ENCODE measurements at regions not wholly inside any gene's neighbourhood (a gene's known extent, or its start where the extent isn't known, plus 50 kb on each side); places are given as distances from the start of the nearest gene placed in this dataset.
A peak's percentile ranks its signal among the peaks of the same experiment; 100 is the strongest.

DNA sequence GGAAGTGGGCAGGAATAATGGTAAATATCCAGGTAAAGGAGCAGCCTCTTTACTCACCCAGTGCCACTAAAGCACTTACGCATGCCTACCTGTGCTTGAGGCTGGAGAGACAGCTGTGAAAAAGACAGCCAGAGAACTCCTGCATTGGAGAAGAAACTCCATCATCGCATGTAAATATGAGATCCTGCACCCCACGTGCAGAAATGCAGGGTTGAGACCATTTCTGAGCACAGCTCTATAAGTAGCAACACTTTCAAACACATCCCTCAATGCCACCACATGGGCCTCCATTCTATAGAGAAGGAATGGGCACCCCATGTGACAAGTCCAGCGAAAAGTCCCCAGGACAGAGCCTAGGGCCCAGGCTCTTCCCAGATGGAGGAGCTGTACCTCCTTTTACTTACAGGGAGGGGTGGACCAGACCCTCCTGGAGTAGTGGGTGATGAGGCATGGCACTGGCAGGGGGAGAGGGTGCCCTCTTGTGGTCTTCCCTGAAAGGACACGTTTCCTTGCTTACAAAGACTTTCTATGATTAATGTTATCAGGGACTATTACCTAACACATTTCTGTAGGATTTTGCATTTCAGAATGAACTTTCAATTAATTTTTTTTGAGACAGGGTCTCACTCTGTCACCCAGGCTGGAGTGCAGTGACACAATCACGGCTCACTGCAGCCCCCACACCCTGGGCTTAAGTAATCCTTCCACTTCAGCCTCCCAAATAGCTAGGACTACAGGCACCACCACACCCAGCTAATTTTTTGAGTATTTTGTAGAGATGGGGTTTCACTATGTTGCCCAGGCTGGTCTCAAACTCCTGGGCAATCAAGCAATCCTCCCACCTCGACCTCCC lies 55.3 kb upstream of the IL17B start:
- H3K4me3 Mint-ChIP-seq (ENCODE audit: low read depth, unreplicated experiment): no peak overlapping the region
- peak; percentile 77 for DNase-seq
- TF ChIP-seq, protein P1, sequence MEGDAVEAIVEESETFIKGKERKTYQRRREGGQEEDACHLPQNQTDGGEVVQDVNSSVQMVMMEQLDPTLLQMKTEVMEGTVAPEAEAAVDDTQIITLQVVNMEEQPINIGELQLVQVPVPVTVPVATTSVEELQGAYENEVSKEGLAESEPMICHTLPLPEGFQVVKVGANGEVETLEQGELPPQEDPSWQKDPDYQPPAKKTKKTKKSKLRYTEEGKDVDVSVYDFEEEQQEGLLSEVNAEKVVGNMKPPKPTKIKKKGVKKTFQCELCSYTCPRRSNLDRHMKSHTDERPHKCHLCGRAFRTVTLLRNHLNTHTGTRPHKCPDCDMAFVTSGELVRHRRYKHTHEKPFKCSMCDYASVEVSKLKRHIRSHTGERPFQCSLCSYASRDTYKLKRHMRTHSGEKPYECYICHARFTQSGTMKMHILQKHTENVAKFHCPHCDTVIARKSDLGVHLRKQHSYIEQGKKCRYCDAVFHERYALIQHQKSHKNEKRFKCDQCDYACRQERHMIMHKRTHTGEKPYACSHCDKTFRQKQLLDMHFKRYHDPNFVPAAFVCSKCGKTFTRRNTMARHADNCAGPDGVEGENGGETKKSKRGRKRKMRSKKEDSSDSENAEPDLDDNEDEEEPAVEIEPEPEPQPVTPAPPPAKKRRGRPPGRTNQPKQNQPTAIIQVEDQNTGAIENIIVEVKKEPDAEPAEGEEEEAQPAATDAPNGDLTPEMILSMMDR (IDR thresholded peaks at IDR 0.05; ENCODE audit: unreplicated experiment): peak; percentile 93
- intact Hi-C loops (cut with micrococcal nuclease; ENCODE audit: unreplicated experiment): loop anchor here (1.0 kb wide), 2 partner anchors 52 to 68 kb away; no protein-coding TSS in a partner anchor
- CTCF ChIA-PET: interaction anchor here (0.6 to 1.5 kb wide), 9 partner anchors 18 to 129 kb away, joined by 3 to 11 read pairs (median 4); no protein-coding TSS in a partner anchor
- H3K4me1 Mint-ChIP-seq (ENCODE audit: low read depth, unreplicated experiment): peaks cover 27% of the 10 kb centered on the region
- H3K27me3 Mint-ChIP-seq (ENCODE audit: unreplicated experiment): no peaks in the 10 kb centered on the region
- no peaks in the 10 kb centered on the region for H3K9me3 Mint-ChIP-seq (ENCODE audit: low read depth, unreplicated experiment)
- no TSS peak for BruUV-seq (replicated peaks)
- H3K36me3 Mint-ChIP-seq (ENCODE audit: insufficient read depth, unreplicated experiment): peaks cover 6% of the 10 kb centered on the region
- H3K27ac Mint-ChIP-seq (ENCODE audit: unreplicated experiment): no peak overlapping the region

GRCh38 chr5:149433524-149434131 lies 54.5 kb upstream of the IL17B start:
- H3K4me1 Mint-ChIP-seq (ENCODE audit: low read depth, unreplicated experiment): peaks cover 24% of the 10 kb centered on the region
- intact Hi-C loops (cut with micrococcal nuclease; ENCODE audit: unreplicated experiment): loop anchor here (1.0 kb wide), 2 partner anchors 51 to 67 kb away; no protein-coding TSS in a partner anchor
- H3K4me3 Mint-ChIP-seq (ENCODE audit: low read depth, unreplicated experiment): no peak overlapping the region
- H3K9me3 Mint-ChIP-seq (ENCODE audit: low read depth, unreplicated experiment): no peaks in the 10 kb centered on the region
- TF ChIP-seq, protein P1 (IDR thresholded peaks at IDR 0.05; ENCODE audit: unreplicated experiment): no peak
- CTCF ChIA-PET: interaction anchor here (0.6 to 1.1 kb wide), 4 partner anchors 46 to 66 kb away, joined by 4 to 9 read pairs (median 4); no protein-coding TSS in a partner anchor
- no peak for DNase-seq
- no peaks in the 10 kb centered on the region for H3K27me3 Mint-ChIP-seq (ENCODE audit: unreplicated experiment)
- H3K36me3 Mint-ChIP-seq (ENCODE audit: insufficient read depth, unreplicated experiment): peaks cover 6% of the 10 kb centered on the region
- no peak overlapping the region for H3K27ac Mint-ChIP-seq (ENCODE audit: unreplicated experiment)
- no TSS peak for BruUV-seq (replicated peaks)

- Mint-ChIP-seq H3K36me3 (ENCODE audit: insufficient read depth, unreplicated experiment) (peaks cover under 1% of the 10 kb centered on the region), H3K4me3 (ENCODE audit: low read depth, unreplicated experiment) (no peak overlapping the region), H3K9me3 (ENCODE audit: low read depth, unreplicated experiment) (no peaks in the 10 kb centered on the region), H3K4me1 (ENCODE audit: low read depth, unreplicated experiment) (peaks cover 17% of the 10 kb centered on the region), H3K27me3 (ENCODE audit: unreplicated experiment) (no peaks in the 10 kb centered on the region), H3K27ac (ENCODE audit: unreplicated experiment) (no peak overlapping the region)
- TF ChIP-seq, protein P1 (IDR thresholded peaks at IDR 0.05; ENCODE audit: unreplicated experiment): no peak
- BruUV-seq (replicated peaks): no TSS peak
- intact Hi-C loops (cut with micrococcal nuclease; ENCODE audit: unreplicated experiment): no loop called here
- CTCF ChIA-PET: interaction anchor here (0.5 kb wide), 1 partner anchor 75 kb away, joined by 3 read pairs; the partner anchor contains the start of gene PCYOX1L
- DNase-seq: no peak
These were observed 53.9 kb upstream of the IL17B start for GRCh38 chr5:149432911-149433401.

- Mint-ChIP-seq H3K36me3 (ENCODE audit: insufficient read depth, unreplicated experiment) (no peaks in the 10 kb centered on the region), H3K4me3 (ENCODE audit: low read depth, unreplicated experiment) (no peak overlapping the region), H3K9me3 (ENCODE audit: low read depth, unreplicated experiment) (no peaks in the 10 kb centered on the region), H3K4me1 (ENCODE audit: low read depth, unreplicated experiment) (peaks cover 13% of the 10 kb centered on the region), H3K27ac (ENCODE audit: unreplicated experiment) (no peak overlapping the region), H3K27me3 (ENCODE audit: unreplicated experiment) (no peaks in the 10 kb centered on the region)
- no peak for DNase-seq
- BruUV-seq (replicated peaks): no TSS peak
- TF ChIP-seq, protein P1 (IDR thresholded peaks at IDR 0.05; ENCODE audit: unreplicated experiment): no peak
- intact Hi-C loops (cut with micrococcal nuclease; ENCODE audit: unreplicated experiment): no loop called here
- CTCF ChIA-PET: interaction anchor here (0.5 kb wide), 1 partner anchor 75 kb away, joined by 3 read pairs; the partner anchor contains the start of gene PCYOX1L
These were observed 53.3 kb upstream of the IL17B start for GRCh38 chr5:149432376-149432775.
